DOHH2 (cell line): ENCODE measurements at regions not wholly inside any gene's neighbourhood (a gene's known extent, or its start where the extent isn't known, plus 50 kb on each side); places are given as distances from the start of the nearest gene placed in this dataset.

Source experiments
- CTCF ChIP-seq: fragments of 200-600 bp; sonication (generic); IDR thresholded peaks from one replicate; pipeline ENCODE4 v1.5.1; 2014; ENCODE audit warnings: antibody characterized with exemption, mild to moderate bottlenecking, low read depth, low read length; ENCODE audit not compliant: poor library complexity, severe bottlenecking
- EZH2phosphoT487 ChIP-seq: fragments of 200-600 bp; sonication (generic); IDR thresholded peaks from 2 replicates; pipeline ENCODE4 v1.6.1; 2017; ENCODE audit warnings: borderline replicate concordance, mild to moderate bottlenecking, antibody characterized with exemption, low read length, moderate library complexity, mixed read lengths

- TF ChIP-seq CTCF, result no peak
- no peak for TF ChIP-seq EZH2phosphoT487
Observed at GRCh38 chr14:98296895-98297294, 975.1 kb downstream of the BCL11B start.
